PC-3 (cell line): ENCODE measurements at regions not wholly inside any gene's neighbourhood (a gene's known extent, or its start where the extent isn't known, plus 50 kb on each side); places are given as distances from the start of the nearest gene placed in this dataset.

Experiments used
- EZH2 ChIP-seq: fragments of 300-600 bp; sonication (generic); IDR thresholded peaks from one replicate; pipeline ENCODE4 v1.6.1; 2017; ENCODE audit warnings: antibody characterized with exemption, mild to moderate bottlenecking, low read length; ENCODE audit not compliant: unreplicated experiment
- TF ChIP-seq, protein P1 (sequence below): fragments of 300-600 bp; sonication (generic); conservative IDR thresholded peaks from 2 replicates; pipeline ENCODE4 v1.5.1; 2017; ENCODE audit warnings: antibody characterized with exemption, low read depth, mild to moderate bottlenecking, low read length

DNA sequence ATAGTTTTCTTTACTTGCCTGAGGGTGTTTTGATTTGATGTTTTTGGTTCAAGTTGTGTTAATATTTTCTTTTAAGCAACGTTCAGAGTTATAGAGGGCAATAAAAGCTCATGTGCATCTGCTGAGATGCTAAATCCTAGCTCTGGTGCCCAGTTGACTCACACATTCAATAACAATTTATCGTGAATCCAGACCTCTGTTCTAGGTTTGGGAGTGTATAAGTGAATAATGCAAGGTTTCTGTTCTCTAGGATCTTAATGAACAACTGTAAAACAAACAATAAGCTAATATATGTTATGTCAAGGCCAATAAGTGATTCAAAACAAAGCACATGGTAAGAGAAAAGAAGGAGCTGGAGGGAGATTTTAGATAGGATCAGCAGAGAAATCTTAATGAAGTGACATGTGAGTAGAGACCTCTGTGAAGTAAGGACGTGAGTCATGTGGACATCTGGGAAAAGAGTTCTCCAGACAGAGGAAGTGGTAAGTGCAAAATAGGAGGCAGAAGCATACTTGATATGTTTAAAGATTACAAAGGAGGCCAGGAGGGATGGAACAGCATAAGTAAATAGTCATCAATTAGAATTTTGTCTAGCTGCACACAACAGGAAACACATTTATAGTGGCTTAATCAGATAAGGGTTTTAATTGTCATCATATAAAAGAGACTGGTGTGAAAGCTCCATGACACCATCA lies 278.5 kb upstream of the HTR2A start:
- TF ChIP-seq, protein P1, sequence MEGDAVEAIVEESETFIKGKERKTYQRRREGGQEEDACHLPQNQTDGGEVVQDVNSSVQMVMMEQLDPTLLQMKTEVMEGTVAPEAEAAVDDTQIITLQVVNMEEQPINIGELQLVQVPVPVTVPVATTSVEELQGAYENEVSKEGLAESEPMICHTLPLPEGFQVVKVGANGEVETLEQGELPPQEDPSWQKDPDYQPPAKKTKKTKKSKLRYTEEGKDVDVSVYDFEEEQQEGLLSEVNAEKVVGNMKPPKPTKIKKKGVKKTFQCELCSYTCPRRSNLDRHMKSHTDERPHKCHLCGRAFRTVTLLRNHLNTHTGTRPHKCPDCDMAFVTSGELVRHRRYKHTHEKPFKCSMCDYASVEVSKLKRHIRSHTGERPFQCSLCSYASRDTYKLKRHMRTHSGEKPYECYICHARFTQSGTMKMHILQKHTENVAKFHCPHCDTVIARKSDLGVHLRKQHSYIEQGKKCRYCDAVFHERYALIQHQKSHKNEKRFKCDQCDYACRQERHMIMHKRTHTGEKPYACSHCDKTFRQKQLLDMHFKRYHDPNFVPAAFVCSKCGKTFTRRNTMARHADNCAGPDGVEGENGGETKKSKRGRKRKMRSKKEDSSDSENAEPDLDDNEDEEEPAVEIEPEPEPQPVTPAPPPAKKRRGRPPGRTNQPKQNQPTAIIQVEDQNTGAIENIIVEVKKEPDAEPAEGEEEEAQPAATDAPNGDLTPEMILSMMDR = no peak
- no peak for TF ChIP-seq EZH2
